HepG2 (cell line): ENCODE measurements at regions not wholly inside any gene's neighbourhood (a gene's known extent, or its start where the extent isn't known, plus 50 kb on each side); places are given as distances from the start of the nearest gene placed in this dataset.

Experiments
- FOXO1 ChIP-seq: sonication (generic); formaldehyde crosslinking; IDR thresholded peaks from 2 replicates; pipeline ENCODE4 v1.4.0; 2020; ENCODE audit warnings: missing genetic modification reagents
- HNRNPH1 ChIP-seq: fragments of 200-400 bp; formaldehyde crosslinking; optimal IDR thresholded peaks from 2 replicates; pipeline ENCODE3; 2017; ENCODE audit warnings: mild to moderate bottlenecking, low read depth, low read length
- SIX4 ChIP-seq: sonication (generic); formaldehyde crosslinking; IDR thresholded peaks from 2 replicates; pipeline ENCODE4 v1.4.0; 2020; ENCODE audit warnings: missing genetic modification reagents
- SP5 ChIP-seq: IDR thresholded peaks from 2 replicates; pipeline ENCODE4 v1.6.1; 2016; ENCODE audit warnings: low read depth, borderline replicate concordance
- TAF1 ChIP-seq: sonication (generic); formaldehyde crosslinking; IDR thresholded peaks from 2 replicates; pipeline ENCODE4 v1.4.0; 2020; ENCODE audit warnings: missing genetic modification reagents
- XBP1 ChIP-seq: sonication (generic); formaldehyde crosslinking; IDR thresholded peaks from 2 replicates; pipeline ENCODE4 v1.5.0; 2020; ENCODE audit warnings: missing genetic modification reagents
- ZNF260 ChIP-seq: sonication (generic); formaldehyde crosslinking; IDR thresholded peaks from 2 replicates; pipeline ENCODE4 v1.4.0; 2020; ENCODE audit warnings: missing genetic modification reagents, low read depth, mild to moderate bottlenecking, borderline replicate concordance
- ZNF660 ChIP-seq: sonication (generic); formaldehyde crosslinking; IDR thresholded peaks from 2 replicates; pipeline ENCODE4 v1.5.1; 2020; ENCODE audit warnings: mild to moderate bottlenecking, low read depth, missing genetic modification reagents, borderline replicate concordance
- ZNF709 ChIP-seq: sonication (generic); formaldehyde crosslinking; IDR thresholded peaks from 2 replicates; pipeline ENCODE4 v1.5.0; 2020; ENCODE audit warnings: mild to moderate bottlenecking, missing genetic modification reagents
- ZNF746 ChIP-seq: sonication (generic); formaldehyde crosslinking; IDR thresholded peaks from 2 replicates; pipeline ENCODE4 v1.8.0; 2022; ENCODE audit warnings: mild to moderate bottlenecking, missing genetic modification reagents
- ZNF772 ChIP-seq: sonication (generic); formaldehyde crosslinking; IDR thresholded peaks from 2 replicates; pipeline ENCODE4 v1.5.0; 2020; ENCODE audit warnings: mild to moderate bottlenecking, missing genetic modification reagents
- TF ChIP-seq, protein P1 (sequence below): sonication (generic); formaldehyde crosslinking; IDR thresholded peaks from 2 replicates; pipeline ENCODE4 v1.5.1; 2020; ENCODE audit warnings: missing genetic modification reagents, mild to moderate bottlenecking, borderline replicate concordance
- TF ChIP-seq, protein P2 (sequence below): sonication (generic); formaldehyde crosslinking; IDR thresholded peaks from 2 replicates; pipeline ENCODE4 v1.5.0; 2020; ENCODE audit warnings: mild to moderate bottlenecking, missing genetic modification reagents
- TF ChIP-seq, protein P3 (sequence below): sonication (generic); formaldehyde crosslinking; IDR thresholded peaks from 2 replicates; pipeline ENCODE4 v1.8.1; 2023; ENCODE audit warnings: mild to moderate bottlenecking, missing genetic modification reagents
- TF ChIP-seq, protein P4 (sequence below): IDR thresholded peaks from 2 replicates; pipeline ENCODE4 v1.6.1; 2016; ENCODE audit warnings: missing biosample characterization, missing genetic modification reagents, low read depth
- TF ChIP-seq, protein P5 (sequence below): IDR thresholded peaks from 2 replicates; pipeline ENCODE4 v1.6.1; 2018; ENCODE audit warnings: missing genetic modification reagents
- TF ChIP-seq, protein P6 (sequence below): sonication (generic); formaldehyde crosslinking; conservative IDR thresholded peaks from 2 replicates; pipeline ENCODE4 v1.4.0; 2020; ENCODE audit warnings: missing genetic modification reagents
- TF ChIP-seq, protein P7 (sequence below): sonication (generic); formaldehyde crosslinking; IDR thresholded peaks from 2 replicates; pipeline ENCODE4 v1.8.0; 2022; ENCODE audit warnings: low read depth, missing genetic modification reagents

DNA sequence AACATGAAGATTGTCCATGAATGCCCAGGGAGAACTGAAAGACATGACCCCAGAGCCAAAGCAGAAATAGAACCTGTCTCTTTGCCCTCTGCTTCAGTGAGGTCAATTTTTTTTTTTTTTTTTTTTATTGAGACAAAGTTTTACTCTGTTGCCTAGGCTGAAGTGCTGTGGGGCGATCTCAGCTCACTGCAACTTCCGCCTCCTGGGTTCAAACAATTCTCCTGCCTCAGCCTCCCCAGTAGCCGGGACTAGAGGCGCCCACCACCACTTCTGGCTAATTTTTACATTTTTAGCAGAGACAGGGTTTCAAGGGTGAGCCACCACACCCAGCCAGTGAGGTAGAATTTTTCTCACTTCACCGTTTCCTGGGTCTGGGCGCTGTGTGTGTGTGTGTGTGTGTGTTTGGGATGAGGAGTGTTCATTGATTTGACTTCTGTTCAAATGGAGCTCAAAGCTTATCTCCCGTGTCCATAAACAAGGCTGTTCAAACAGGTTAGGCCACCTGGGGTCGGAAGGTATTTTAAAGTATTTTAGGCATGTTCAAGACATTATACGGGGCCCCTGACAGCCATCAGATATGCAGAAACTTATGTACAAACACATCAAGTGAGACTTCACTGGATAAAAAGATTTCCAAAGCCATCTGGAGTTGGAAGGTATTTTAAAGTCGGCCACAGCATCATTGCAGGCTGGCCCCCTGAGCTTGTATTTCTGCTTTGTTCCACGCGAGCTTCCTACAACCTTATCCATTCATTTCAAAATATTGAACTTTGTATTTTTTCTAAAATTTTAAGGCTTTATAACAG, 93.8 kb downstream of the MAP3K8 start (continued):
- TF ChIP-seq, protein P1, sequence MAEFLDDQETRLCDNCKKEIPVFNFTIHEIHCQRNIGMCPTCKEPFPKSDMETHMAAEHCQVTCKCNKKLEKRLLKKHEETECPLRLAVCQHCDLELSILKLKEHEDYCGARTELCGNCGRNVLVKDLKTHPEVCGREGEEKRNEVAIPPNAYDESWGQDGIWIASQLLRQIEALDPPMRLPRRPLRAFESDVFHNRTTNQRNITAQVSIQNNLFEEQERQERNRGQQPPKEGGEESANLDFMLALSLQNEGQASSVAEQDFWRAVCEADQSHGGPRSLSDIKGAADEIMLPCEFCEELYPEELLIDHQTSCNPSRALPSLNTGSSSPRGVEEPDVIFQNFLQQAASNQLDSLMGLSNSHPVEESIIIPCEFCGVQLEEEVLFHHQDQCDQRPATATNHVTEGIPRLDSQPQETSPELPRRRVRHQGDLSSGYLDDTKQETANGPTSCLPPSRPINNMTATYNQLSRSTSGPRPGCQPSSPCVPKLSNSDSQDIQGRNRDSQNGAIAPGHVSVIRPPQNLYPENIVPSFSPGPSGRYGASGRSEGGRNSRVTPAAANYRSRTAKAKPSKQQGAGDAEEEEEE (CRISPR knock-in tag) = no peak
- TF ChIP-seq XBP1 (CRISPR knock-in tag) = no peak
- TF ChIP-seq ZNF660 (CRISPR knock-in tag) = no peak
- TF ChIP-seq, protein P2, sequence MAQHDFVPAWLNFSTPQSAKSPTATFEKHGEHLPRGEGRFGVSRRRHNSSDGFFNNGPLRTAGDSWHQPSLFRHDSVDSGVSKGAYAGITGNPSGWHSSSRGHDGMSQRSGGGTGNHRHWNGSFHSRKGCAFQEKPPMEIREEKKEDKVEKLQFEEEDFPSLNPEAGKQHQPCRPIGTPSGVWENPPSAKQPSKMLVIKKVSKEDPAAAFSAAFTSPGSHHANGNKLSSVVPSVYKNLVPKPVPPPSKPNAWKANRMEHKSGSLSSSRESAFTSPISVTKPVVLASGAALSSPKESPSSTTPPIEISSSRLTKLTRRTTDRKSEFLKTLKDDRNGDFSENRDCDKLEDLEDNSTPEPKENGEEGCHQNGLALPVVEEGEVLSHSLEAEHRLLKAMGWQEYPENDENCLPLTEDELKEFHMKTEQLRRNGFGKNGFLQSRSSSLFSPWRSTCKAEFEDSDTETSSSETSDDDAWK = no peak
- peak; percentile 94 for TF ChIP-seq FOXO1
- TF ChIP-seq, protein P3, sequence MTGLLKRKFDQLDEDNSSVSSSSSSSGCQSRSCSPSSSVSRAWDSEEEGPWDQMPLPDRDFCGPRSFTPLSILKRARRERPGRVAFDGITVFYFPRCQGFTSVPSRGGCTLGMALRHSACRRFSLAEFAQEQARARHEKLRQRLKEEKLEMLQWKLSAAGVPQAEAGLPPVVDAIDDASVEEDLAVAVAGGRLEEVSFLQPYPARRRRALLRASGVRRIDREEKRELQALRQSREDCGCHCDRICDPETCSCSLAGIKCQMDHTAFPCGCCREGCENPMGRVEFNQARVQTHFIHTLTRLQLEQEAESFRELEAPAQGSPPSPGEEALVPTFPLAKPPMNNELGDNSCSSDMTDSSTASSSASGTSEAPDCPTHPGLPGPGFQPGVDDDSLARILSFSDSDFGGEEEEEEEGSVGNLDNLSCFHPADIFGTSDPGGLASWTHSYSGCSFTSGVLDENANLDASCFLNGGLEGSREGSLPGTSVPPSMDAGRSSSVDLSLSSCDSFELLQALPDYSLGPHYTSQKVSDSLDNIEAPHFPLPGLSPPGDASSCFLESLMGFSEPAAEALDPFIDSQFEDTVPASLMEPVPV (CRISPR knock-in tag) = no peak
- peak; percentile 65; the same call in 1 of the 2 replicates for TF ChIP-seq ZNF746 (CRISPR knock-in tag)
- no peak for TF ChIP-seq HNRNPH1
- TF ChIP-seq, protein P4, sequence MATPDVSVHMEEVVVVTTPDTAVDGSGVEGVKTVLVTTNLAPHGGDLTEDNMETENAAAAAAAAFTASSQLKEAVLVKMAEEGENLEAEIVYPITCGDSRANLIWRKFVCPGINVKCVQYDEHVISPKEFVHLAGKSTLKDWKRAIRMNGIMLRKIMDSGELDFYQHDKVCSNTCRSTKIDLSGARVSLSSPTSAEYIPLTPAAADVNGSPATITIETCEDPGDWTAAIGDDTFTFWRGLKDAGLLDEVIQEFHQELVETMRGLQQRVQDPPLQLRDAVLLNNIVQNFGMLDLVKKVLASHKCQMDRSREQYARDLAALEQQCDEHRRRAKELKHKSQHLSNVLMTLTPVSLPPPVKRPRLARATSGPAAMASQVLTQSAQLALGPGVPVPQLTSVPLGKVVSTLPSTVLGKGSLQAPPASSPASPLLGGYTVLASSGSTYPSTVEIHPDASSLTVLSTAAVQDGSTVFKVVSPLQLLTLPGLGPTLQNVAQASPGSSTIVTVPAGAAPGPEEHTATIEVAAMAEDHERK = no peak
- TF ChIP-seq, protein P5, sequence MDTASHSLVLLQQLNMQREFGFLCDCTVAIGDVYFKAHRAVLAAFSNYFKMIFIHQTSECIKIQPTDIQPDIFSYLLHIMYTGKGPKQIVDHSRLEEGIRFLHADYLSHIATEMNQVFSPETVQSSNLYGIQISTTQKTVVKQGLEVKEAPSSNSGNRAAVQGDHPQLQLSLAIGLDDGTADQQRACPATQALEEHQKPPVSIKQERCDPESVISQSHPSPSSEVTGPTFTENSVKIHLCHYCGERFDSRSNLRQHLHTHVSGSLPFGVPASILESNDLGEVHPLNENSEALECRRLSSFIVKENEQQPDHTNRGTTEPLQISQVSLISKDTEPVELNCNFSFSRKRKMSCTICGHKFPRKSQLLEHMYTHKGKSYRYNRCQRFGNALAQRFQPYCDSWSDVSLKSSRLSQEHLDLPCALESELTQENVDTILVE (CRISPR knock-in tag) = no peak
- TF ChIP-seq SIX4 (CRISPR knock-in tag) = no peak
- no peak for TF ChIP-seq ZNF260 (CRISPR knock-in tag)
- no peak for TF ChIP-seq TAF1
- TF ChIP-seq ZNF709 (CRISPR knock-in tag) = no peak
- TF ChIP-seq, protein P6, sequence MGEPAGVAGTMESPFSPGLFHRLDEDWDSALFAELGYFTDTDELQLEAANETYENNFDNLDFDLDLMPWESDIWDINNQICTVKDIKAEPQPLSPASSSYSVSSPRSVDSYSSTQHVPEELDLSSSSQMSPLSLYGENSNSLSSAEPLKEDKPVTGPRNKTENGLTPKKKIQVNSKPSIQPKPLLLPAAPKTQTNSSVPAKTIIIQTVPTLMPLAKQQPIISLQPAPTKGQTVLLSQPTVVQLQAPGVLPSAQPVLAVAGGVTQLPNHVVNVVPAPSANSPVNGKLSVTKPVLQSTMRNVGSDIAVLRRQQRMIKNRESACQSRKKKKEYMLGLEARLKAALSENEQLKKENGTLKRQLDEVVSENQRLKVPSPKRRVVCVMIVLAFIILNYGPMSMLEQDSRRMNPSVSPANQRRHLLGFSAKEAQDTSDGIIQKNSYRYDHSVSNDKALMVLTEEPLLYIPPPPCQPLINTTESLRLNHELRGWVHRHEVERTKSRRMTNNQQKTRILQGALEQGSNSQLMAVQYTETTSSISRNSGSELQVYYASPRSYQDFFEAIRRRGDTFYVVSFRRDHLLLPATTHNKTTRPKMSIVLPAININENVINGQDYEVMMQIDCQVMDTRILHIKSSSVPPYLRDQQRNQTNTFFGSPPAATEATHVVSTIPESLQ (CRISPR knock-in tag) = no peak
- TF ChIP-seq ZNF772 = peak; percentile 64; the same call in 1 of the 2 replicates
- TF ChIP-seq, protein P7, sequence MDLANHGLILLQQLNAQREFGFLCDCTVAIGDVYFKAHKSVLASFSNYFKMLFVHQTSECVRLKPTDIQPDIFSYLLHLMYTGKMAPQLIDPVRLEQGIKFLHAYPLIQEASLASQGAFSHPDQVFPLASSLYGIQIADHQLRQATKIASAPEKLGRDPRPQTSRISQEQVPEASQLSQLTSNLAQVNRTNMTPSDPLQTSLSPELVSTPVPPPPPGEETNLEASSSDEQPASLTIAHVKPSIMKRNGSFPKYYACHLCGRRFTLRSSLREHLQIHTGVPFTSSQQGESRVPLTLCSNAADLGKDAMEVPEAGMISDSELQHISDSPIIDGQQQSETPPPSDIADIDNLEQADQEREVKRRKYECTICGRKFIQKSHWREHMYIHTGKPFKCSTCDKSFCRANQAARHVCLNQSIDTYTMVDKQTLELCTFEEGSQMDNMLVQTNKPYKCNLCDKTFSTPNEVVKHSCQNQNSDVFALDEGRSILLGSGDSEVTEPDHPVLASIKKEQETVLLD (CRISPR knock-in tag) = no peak
- no peak for TF ChIP-seq SP5 (CRISPR knock-in tag)
